HG02852 (cell line): ENCODE measurements at regions not wholly inside any gene's neighbourhood (a gene's known extent, or its start where the extent isn't known, plus 50 kb on each side); places are given as distances from the start of the nearest gene placed in this dataset.

Source experiments
- ATAC-seq: cut with Tn5 transposase; IDR thresholded peaks from one replicate; pipeline ENCODE4 v1.9.1; 2021; ENCODE audit warnings: mild to moderate bottlenecking, moderate library complexity; ENCODE audit not compliant: unreplicated experiment

DNA sequence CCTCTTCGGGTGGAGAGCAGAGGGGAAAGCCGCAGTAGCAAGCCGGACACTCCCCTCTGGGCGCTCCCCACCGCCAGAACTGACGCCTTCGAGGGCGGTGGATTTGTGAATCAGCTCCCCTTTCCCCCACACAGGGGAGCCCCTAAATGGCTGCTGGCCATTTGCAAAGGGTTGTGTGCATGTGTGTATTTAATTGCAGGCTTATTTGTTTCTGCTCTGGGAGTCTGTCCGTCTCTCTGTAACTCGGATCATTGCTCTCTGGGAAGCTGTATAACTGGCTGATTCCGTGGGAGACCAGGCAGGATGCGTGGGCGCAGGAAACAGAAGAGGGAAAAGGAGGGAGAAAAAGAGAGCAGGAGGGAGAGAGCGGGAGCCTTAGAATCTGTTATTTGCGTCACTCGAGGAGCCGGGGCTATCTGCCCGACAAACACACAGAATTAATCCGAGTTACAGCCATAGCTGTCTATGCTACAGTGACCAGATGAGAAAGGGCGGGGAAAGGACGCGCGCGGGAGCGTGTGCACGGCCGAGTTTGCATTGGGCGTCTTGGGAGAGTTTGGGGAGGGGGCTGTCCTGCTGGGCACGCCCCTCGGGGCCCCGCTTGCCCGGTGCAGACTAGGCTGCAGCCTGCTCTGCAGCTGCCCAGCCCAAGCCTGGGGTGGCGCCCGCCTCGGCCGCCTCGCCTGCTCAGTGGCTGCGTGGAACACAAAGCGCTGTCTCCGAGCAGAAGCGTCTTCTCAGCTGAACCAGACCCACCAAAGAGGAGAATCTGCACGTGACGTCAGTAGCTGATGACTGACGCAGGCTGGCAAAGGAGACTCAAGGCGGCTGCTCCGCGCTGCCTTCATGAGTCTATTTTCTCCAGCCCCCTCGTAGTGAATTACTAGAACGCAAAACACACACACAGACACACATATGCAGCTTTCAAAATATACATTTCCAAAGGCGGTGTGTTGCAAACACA, 105.3 kb upstream of the HSD17B12 start:
- ATAC-seq: no peak

- no peak for ATAC-seq
Observed at GRCh38 chr11:43575913-43576310, 104.6 kb upstream of the HSD17B12 start.

DNA sequence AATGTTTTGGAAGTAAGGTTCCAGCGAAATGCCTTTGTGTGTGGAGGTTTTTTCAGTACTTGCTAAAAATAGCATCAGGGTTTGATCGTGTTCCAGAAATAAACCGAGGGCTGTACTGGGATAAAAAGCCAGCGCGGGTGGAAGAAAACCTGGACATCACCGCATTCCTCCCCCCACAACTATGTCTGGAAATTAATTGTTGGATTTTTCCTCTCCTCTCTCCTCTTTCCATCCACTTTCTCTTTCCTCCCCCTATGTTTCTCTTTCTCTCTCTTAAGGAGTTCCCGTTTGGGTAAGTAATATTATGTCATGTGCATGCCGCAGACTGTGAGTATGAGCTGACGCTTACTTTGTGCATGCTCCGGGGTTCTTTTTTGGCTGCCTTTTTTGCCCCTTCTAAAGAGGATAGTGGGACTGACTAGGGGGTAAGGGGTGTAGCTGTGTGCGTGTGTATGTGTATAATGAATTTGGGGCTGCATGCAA, 104.2 kb upstream of the HSD17B12 start:
- ATAC-seq: no peak

- no peak for ATAC-seq
Observed at GRCh38 chr11:43576803-43577521, 103.6 kb upstream of the HSD17B12 start.

DNA sequence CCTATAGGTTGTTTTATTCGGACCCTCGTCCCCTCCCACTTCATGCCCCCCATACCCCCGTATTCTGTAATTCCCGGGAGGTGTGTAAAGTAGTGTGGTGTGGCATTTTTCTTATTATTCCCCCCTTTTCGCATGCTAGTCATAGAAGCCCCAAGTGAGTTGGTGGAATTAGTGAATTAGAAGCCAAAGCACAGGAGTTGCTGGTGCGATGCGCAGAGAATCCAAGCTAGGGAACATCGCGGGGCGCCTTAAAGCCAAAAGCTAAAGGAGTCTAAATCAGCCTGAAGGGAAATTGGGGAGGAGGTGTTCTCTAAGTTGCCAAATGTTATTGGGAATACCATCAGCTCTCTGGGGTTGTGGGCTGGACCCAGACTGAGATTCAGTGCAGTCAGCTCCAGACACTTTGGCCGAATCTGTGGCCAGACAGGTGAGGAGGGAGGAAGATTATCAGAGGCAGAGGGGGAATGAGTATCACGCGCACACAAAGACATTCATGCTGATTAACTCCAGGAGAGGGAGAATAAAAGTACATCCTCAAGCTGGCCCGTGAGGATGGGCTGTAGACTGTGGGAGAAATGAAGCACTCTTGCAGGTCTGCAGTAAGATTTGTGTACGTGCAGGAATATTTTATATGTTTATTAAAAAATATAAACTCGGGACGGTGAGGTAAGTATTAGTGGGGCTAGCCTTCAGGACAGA, 102.8 kb upstream of the HSD17B12 start:
- no peak for ATAC-seq

GRCh38 chr11:43578346-43579170, 102.0 kb upstream of the HSD17B12 start:
- ATAC-seq: no peak

GRCh38 chr11:43579171-43579918, 101.2 kb upstream of the HSD17B12 start:
- ATAC-seq: no peak

- no peak for ATAC-seq
Observed at GRCh38 chr11:43579919-43580276, 100.6 kb upstream of the HSD17B12 start.

DNA sequence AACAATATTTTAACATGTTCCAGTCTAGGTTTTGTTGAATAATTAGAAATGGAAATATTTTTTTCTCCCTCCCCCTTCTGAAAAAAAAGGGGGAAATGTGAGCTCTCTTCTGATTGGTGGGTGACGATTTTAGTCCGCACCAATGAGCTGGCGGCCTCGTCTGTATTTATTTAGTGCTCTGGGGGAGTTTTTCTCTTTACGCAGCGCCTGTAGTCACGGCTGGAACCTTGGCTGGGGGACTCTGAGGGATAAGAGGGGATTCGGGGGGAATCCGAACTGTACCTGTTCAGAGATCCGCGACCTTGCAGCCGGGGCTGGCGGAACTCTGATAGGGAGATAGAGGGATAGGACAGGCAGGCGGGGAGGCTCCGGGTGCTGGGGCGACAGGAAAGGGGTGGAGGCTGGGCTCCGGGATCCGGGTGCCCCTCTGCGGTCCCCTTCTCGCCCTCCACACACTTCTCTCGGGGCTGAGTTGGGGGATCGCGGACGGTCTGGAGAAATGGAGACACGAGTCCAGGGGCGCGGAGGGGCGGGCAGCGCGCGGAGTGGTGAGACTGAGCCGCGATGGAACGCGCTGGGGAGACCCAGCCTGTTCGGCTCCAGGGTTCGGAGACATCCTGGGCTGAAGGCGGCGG, 99.7 kb upstream of the HSD17B12 start:
- ATAC-seq: no peak

DNA sequence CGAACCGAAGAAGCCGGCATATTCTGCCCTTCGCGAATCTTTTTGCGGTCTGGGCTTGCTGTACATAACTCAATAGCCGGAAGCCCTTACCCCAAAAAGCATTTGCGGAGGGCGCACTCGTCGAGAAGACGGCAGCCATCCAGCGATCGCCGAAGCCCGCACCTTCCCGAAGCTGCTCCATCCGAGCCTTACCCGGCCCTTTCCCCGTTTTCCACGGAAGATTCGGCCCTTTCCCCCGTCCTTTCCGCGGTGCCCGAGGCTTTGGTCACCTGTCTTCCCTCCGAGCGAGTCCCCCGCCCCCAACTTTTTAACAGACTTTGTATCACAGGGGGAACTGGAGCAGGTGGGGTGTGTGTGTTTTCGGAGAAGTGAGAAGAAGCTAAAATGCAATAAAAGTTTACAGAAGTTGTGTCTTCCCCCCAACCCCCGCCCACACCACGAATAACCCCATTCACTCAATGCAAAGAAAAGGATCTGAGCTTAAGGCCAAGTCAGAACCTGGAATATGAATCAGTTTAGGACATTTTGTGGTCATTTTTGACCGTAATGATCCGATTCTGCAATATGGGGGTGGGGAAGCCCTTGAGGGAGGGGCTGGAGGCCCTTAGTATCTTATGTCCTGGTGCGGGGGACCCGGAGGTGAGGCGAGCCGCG, 99.0 kb upstream of the HSD17B12 start:
- no peak for ATAC-seq

DNA sequence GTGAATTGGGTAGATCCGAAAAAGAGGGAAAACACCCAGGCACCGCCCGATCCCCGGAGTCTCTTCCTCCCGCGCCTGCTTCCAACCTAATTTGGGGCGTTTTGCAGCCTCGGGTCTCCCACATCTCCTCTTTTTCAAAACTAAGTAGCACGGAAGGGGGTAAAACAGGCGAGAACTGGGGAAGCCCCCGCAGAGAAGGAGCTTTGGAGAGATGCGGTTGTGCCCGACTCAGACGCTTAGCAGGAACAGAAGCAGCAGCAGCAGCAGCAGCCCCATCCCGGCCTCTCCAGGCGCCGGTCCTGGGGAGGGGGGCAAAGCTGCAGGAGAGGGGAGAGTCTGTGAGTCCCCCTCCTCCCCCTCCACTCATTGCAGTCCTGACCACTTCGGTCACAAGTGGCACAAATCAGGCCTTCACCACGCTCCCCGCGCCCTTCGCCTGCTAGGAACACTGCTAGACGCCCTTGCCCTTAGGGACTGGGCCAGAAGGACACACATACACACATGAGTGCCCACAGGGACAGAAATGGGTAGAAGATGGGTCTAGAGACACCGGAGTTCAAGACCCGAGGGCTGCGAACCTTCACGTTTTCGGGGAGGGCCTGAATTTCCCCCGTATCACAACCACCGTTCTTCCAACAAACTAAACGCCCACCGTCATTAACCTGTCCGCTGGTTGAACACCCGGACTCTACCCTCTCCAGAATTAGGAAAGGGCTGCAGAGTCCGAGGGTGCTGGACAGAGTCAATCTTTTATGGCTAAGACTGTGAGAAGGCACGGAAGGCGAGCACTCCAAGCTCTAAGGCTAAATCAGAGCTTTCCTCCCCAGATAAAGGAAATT, 98.3 kb upstream of the HSD17B12 start:
- no peak for ATAC-seq

- ATAC-seq: no peak
Observed at GRCh38 chr11:43582863-43583462, 97.6 kb upstream of the HSD17B12 start.

- no peak for ATAC-seq
Observed at GRCh38 chr11:43583548-43583947, 97.0 kb upstream of the HSD17B12 start.

DNA sequence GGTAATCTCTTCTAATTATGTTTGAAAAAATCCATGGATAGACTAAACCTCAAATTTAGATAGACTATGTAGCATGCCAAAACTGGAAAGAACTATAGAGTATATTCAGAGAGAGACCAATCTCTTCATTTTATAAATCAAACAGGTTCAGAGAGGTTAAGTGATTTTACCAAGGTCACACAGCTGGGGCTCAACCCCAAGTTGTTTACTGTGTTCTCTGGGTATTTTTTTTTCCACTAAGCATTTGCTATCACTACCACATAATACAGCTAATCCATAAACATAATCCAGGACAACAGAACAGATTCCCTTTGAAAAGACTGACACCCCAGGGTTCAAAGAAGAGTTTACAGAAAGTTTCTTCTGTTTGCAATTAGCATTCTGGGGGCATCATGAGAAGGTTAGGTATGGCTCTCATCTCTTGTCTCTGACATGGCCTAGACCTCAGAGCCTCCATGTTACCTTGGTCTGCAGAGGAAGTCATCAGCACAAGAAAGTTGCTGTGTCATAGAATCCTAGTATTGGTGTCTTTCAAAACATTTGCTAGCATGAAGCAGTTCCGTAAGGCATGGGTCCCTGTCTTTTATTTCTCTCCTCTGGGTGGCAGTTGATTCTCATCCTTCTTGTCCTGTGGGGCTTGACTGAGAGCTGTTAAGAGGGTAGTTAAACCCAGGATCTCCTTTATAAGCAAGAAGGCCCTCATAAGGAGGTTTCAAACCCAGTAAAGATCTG, 94.5 kb upstream of the HSD17B12 start:
- ATAC-seq: no peak

GRCh38 chr11:43589601-43590250, 90.8 kb upstream of the HSD17B12 start:
- no peak for ATAC-seq

- no peak for ATAC-seq
Observed at GRCh38 chr11:43601511-43601910, 79.0 kb upstream of the HSD17B12 start.
